ENCODE measurements at regions not wholly inside any gene's neighbourhood (a gene's known extent, or its start where the extent isn't known, plus 50 kb on each side); places are given as distances from the start of the nearest gene placed in this dataset.

DNA sequence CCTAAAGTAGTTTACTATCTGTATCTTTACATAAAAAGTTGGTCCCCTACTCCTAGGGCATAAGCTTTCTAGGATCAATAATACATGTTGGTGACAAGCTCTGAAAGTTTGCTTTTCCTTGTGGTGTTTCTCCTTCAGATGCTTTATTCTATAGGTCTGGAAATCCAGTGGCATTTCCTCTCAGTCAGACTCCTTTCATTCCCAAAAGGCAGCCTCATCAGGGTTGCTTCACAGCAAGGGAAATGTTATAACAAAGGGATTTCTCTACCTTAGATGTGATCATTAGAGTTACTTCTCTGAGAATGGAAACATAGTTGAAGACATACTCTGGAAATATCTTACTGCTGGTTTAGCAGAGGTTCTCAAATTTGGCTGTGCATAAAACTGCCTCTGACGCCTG lies 1072.4 kb upstream of the ZEB2 start:
- FAIRE-seq (peak; percentile 42), DNase-seq (ENCODE audit: insufficient read length, low spot score) (no peak)

DNA sequence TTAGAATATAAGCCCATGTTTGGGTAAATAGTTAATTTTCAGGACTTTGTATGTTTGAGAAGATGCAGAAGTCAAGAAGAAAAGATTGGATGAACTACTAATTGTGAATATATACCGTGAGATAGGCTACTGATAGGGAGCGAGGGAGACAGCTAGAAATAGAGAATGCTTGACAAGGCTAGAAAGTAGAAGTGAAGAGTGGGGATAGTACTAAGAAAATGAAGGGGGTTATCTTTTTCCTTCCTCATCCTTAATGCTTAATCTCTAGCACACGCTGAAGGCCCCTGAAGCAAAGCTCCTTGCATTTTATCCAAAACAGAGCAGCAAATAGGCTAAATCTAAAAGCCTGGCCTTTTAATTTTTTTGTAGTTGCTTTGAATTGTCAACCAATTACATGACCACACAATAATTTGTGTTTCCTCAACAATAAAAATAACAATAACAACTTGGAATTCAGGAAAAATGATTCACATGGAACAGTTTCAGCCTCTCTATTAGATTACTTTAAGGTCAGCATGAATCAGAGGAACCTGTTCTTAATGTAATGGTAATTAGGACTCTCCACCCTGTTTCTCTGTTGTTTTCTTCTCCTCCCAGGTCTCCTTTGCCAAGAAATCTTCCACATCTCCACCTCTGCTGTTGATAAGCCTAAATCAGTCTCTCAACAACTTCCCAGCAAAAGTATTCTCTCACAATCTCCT lies 1071.3 kb upstream of the ZEB2 start:
- DNase-seq (ENCODE audit: insufficient read length, low spot score) (no peak), FAIRE-seq (no peak)

GRCh38 chr2:145587922-145588321 lies 1068.0 kb upstream of the ZEB2 start:
- DNase-seq (ENCODE audit: insufficient read length, low spot score) (no peak), FAIRE-seq (no peak)

- FAIRE-seq = no peak
- DNase-seq (ENCODE audit: insufficient read length, low spot score) = no peak
These were observed 1064.4 kb upstream of the ZEB2 start for GRCh38 chr2:145584353-145584752.

GRCh38 chr2:145573608-145574007 lies 1053.7 kb upstream of the ZEB2 start:
- DNase-seq (ENCODE audit: insufficient read length, low spot score) (no peak), FAIRE-seq (no peak)

- DNase-seq (ENCODE audit: insufficient read length, low spot score) = no peak
- no peak for FAIRE-seq
These were observed 1052.3 kb upstream of the ZEB2 start for GRCh38 chr2:145572238-145572637.

DNA sequence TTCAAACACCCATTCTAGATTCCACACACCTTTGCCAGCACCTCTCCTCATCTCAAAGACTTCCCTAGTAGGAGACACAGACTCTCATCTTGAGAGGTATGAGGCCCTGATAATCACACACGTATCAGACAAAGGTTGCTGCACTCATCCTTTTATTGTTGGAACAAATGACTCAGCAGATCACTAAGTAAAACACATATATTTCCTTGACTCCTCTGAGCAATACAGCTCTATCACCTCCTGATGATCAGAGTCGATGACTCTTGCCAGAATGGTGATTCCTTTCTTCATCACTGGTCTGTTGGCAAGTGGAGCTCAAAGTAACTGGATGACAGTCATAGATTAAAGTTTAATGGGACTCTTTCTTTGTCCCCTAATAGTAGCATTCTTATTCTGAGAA lies 1049.2 kb upstream of the ZEB2 start:
- DNase-seq (ENCODE audit: insufficient read length, low spot score) (no peak), FAIRE-seq (no peak)

- FAIRE-seq = no peak
- DNase-seq (ENCODE audit: insufficient read length, low spot score) = no peak
These were observed 1044.1 kb upstream of the ZEB2 start for GRCh38 chr2:145563741-145564615.

GRCh38 chr2:145561152-145561551 lies 1041.2 kb upstream of the ZEB2 start:
- FAIRE-seq (no peak), DNase-seq (ENCODE audit: insufficient read length, low spot score) (no peak)

DNA sequence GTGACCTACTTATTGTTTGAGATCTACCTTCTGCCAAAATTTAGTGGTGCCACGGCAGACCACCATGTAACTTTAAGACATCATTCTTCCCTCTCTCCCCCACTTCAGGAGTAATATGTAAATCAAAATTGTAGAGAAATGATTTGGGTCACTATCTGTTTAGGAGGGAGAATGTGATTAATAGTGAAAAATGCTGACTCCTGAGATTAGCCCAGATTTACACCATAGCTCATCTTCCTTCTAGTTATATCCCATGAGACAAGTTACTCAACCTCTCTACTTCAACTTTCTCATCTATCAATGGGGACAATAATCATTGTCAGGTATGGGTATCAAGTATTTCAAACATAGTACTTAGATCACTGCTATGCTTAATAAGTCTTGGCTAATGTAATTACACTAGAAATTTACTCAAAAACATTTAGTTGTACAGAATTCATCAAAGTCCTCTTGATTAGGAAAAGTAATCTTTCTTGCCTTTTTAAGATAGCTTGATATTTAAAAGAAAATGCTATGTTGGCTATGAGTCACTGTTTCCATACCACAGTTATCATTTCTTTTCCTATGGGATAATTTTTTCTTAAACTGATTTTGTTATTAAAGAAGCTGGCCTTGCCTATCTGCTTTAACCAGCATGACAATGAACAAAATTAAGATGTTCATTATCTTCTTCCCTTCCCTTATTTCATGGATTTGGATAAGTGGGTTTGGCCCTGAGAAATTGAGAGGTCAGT lies 1038.9 kb upstream of the ZEB2 start:
- DNase-seq (ENCODE audit: insufficient read length, low spot score) = no peak
- FAIRE-seq = no peak

DNA sequence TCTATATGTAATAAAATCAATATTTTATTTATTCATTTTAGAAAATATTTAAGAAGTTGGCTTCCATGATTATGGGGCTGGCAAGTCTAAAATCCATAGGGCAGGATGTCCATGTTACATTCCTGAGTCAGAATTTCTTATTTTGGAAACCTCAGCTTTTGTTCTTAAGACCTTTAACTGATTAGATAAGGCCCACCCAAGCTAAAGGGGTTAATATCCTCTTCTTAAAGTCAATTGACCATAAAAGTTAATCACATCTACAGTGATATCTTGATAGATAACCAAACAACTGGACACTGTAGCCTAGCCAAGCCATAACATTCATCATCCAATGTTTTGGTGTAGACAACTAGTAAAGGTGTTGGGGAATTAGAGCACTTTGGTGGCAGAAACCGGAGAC lies 1035.4 kb upstream of the ZEB2 start:
- FAIRE-seq = no peak
- DNase-seq (ENCODE audit: insufficient read length, low spot score) = no peak

DNA sequence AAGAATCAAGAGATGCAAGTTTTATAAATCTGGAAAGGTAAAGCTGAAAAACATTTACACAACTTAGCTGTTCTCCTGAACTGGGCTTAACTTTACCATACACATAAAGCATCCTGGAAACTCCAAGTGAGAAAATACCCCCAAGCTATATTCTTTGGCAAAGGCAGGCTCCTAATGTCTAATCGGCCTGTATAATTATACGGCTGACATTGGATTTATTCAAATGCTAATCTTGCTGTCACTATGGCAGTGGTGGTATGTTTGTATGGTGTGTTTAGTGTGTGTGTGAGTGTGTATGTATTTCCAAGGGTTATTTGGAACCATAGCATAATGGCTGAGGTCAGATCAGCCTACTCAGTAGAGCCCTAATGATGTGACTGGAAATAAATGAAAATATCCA lies 1031.8 kb upstream of the ZEB2 start:
- no peak for DNase-seq (ENCODE audit: insufficient read length, low spot score)
- no peak for FAIRE-seq

DNA sequence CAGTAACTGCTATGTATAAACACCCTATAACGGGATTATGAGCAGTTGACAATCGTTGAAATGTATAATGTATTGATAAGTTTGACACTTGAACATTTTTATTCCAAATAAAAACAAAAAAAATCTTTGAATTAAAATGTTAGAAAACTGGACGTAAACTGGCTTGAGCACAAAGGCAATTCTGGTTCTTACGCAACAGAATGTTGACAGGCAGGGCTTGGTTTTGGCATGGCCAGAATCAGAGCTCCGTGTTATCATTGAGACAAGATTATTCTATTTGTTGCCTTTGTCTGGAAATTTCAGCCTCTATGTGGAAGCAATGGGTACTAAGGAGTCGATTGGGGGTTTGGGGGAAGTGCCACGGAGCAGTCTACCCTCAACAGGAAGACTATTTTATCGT lies 1028.6 kb upstream of the ZEB2 start:
- no peak for FAIRE-seq
- no peak for DNase-seq (ENCODE audit: insufficient read length, low spot score)

DNA sequence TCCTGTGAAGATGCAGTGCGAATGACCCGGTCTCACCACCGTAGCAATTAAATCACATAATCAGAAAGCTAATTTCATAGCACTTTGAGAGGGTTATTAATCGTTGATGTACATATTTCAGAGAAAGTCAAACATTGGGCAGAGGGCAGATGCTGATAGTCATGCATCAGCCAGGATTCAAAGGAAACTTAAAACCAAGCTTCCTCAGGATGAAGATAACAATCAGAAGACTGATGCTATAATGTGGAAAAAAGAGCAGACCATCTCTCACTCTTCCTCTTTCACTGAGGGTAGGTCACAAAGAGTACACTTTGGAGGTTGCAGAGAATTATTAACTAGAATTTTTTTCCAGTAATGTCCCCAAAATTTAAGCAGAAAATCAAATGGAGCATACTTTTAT lies 1027.7 kb upstream of the ZEB2 start:
- FAIRE-seq (no peak), DNase-seq (ENCODE audit: insufficient read length, low spot score) (no peak)

DNA sequence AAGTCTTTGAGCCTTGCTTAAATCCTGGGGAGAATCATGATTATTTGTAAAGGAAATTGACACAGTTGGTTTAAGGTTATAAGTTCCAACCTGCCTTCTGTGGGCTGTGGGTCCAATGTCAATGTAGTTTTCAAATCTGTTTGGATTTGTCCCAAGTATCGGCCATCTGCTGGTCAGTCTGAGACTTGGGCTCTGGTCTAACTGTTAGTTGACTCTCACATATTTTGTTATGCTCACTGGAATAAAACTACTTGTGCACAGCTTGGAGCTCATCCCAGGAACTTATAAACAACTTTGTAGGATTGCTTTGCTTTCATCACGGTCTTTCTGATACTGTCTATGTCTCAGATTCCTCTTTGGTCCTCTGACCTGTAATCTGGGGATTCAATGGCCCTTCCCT lies 1026.2 kb upstream of the ZEB2 start:
- FAIRE-seq (no peak), DNase-seq (ENCODE audit: insufficient read length, low spot score) (no peak)

- FAIRE-seq (no peak), DNase-seq (ENCODE audit: insufficient read length, low spot score) (no peak)
These were observed 1023.9 kb upstream of the ZEB2 start for GRCh38 chr2:145543856-145544255.

DNA sequence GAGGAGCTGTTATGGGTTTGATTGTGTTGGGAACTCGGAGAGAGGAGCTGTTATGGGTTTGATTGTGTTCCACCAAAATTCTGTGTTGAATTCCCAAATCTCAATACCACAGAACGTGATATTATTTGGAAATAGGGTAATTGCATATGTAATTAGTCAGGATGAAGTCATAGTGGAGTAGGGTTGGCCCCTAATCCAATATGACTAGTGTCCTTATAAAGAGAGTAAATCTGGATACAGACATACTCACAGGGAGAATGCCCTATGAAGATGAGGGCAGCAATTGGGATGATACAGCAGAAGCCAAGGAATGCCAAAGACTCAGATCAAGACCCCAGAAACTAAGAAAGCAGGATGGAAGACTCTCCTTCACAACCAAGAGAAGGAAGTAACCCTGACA lies 1023.2 kb upstream of the ZEB2 start:
- FAIRE-seq (no peak), DNase-seq (ENCODE audit: insufficient read length, low spot score) (no peak)

- no peak for DNase-seq (ENCODE audit: insufficient read length, low spot score)
- no peak for FAIRE-seq
These were observed 1021.1 kb upstream of the ZEB2 start for GRCh38 chr2:145541028-145541427.

GRCh38 chr2:145538661-145539350 lies 1018.9 kb upstream of the ZEB2 start:
- no peak for DNase-seq (ENCODE audit: insufficient read length, low spot score)
- FAIRE-seq = no peak

- DNase-seq (ENCODE audit: insufficient read length, low spot score) = no peak
- no peak for FAIRE-seq
These were observed 1010.7 kb upstream of the ZEB2 start for GRCh38 chr2:145530653-145531052.

DNA sequence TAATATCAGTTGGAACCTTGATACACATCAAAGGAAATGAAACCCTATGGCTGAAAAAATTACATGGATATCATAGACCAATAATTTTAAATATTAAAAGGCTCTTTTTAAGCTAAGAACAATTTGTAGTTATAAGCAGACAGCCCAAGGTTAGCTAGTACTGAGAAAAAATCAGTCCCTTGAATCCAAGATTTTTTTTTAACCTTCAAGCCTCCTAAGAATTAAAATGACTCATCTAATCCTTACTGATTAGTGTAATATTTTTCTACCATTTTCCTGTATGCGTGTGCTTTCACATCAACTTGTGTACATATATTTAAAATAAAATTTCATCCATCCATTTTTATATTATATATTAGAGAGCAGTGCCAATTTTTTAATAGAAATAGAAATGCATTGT lies 1004.9 kb upstream of the ZEB2 start:
- DNase-seq (ENCODE audit: insufficient read length, low spot score) (no peak), FAIRE-seq (no peak)

Measured in HTR-8/SVneo (cell line).